LNCaP clone FGC (cell line): ENCODE measurements at regions not wholly inside any gene's neighbourhood (a gene's known extent, or its start where the extent isn't known, plus 50 kb on each side); places are given as distances from the start of the nearest gene placed in this dataset.
"Not testable (repeated sequence)": the region's sequence is repeated elsewhere in the genome, so short reads cannot be mapped to it uniquely, and the experiment has no call there.

ENCODE experiments used
- DNase-seq: peaks from one replicate; pipeline ENCODE4 v3.0.0-alpha.2; 2011; ENCODE audit warnings: low read depth
- H3K4me3 ChIP-seq: 2 replicates; pipeline ENCODE4 v1.5.1; 2011; ENCODE audit warnings: mild to moderate bottlenecking, low read depth, low read length, control low read depth
- TF ChIP-seq, protein P1 (sequence below): IDR thresholded peaks from 2 replicates; pipeline ENCODE4 v1.5.1; 2012; ENCODE audit warnings: mild to moderate bottlenecking; ENCODE audit not compliant: control insufficient read depth, insufficient read depth; ENCODE audit errors: extremely low read depth

DNA sequence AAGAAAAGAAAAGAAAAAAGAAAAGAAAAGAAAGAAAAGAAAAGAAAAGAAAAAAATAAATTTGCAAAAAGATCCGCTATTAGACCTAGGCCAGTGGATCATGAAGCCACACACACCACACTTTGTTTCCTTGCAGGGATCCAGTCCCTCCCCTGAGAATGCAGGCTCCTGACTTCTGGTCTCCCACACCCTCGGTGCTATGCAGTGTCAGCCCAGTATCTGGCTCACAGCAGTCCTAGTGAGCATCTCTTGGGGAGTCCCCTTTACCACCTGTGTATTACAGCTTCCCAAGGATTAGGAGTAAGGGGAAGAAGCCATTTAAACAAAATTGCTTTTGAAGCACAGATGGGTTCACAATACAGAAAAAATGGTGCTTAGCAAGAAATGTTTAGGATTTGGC lies 174.1 kb upstream of the IRF2BP2 start:
- H3K4me3 ChIP-seq, DNase-seq: not testable (repeated sequence)

DNA sequence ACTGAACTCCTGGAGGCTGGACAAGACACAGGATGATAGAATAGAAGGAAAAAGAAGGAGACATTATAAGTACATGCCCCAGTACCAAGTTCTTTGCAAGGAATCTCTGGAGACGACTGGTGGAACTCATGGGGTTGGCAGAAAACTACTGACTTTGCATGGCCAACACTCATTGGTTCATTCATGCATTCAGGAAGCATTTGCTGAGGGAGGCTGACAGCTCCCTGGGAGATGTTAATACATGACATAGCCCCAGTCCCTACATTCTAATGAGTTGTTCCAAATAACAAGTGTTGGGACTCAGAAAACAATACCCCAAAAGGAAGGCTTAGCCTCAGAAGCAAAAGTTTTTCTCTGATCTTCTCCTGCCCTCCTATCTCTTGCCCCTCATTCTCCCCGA lies 172.8 kb upstream of the IRF2BP2 start:
- TF ChIP-seq, protein P1, sequence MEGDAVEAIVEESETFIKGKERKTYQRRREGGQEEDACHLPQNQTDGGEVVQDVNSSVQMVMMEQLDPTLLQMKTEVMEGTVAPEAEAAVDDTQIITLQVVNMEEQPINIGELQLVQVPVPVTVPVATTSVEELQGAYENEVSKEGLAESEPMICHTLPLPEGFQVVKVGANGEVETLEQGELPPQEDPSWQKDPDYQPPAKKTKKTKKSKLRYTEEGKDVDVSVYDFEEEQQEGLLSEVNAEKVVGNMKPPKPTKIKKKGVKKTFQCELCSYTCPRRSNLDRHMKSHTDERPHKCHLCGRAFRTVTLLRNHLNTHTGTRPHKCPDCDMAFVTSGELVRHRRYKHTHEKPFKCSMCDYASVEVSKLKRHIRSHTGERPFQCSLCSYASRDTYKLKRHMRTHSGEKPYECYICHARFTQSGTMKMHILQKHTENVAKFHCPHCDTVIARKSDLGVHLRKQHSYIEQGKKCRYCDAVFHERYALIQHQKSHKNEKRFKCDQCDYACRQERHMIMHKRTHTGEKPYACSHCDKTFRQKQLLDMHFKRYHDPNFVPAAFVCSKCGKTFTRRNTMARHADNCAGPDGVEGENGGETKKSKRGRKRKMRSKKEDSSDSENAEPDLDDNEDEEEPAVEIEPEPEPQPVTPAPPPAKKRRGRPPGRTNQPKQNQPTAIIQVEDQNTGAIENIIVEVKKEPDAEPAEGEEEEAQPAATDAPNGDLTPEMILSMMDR, result no peak
- no peak overlapping the region for H3K4me3 ChIP-seq
- DNase-seq, result no peak

DNA sequence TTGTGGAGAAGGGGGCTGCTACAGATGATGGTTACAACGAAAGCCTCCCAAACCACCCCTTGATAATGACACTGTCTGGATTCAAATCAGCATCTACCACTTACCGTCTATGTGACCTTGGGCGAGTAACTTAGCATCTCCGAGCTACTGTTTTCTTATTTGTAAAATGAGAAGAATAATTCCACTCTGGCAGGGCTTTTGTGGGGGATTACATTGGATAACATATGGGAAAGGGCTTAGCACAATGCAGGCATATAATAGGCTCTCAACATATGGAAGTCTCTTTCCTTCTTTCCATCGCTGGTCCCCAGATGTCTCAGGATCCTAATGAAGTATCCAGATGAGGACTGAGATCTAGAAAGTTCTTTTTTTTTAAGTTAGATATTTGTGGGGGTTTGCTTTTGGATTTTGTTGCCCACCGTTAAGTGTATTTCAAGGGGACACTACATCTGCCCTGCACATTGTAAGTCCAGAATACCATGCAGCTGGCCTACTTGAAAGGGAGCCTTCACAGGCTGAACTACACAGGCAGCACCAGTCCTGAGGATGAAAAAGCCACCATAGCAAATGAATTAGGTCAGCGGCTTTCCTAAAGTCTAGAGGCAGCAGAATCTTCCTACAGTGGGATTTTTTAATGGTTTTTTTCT lies 172.2 kb upstream of the IRF2BP2 start:
- TF ChIP-seq, protein P1, result no peak
- no peak for DNase-seq
- H3K4me3 ChIP-seq, result no peak overlapping the region

- no peak overlapping the region for H3K4me3 ChIP-seq
- no peak for DNase-seq
- TF ChIP-seq, protein P1, result 0 out of 2 replicates have a peak, but pooled peaks have one; percentile 3
These were observed 171.5 kb upstream of the IRF2BP2 start for GRCh38 chr1:234781241-234782065.

DNA sequence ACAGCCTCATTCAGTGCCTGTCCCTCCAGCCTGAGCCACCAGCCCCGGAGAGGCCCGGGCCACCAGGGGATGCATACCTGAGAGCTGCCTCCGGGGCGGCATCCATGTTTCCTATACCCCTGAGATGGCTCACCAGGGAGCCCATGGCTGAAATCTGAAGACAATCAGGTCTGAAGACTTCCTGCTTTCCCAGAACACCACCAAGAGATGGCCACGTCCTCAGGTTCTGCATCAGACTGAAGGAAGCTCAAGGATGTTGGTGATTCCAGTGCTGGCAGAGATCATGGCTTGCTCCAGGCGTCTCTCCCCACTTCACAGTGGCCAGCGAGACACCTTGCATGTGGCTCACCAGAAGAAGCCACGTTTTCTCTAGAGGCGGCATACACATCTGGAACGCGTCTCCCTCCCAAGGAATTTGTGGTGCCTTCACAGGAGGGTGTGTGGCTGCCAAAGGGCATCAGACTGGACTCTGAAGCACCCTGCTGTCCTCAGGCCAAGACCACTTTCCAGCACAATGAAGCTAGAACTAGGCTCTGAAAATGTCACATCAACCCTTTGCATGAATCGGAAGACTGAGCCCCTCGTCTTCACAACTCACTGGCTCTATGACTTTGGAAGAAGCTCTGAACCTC lies 170.7 kb upstream of the IRF2BP2 start:
- TF ChIP-seq, protein P1, result no peak
- no peak overlapping the region for H3K4me3 ChIP-seq
- DNase-seq, result no peak

DNA sequence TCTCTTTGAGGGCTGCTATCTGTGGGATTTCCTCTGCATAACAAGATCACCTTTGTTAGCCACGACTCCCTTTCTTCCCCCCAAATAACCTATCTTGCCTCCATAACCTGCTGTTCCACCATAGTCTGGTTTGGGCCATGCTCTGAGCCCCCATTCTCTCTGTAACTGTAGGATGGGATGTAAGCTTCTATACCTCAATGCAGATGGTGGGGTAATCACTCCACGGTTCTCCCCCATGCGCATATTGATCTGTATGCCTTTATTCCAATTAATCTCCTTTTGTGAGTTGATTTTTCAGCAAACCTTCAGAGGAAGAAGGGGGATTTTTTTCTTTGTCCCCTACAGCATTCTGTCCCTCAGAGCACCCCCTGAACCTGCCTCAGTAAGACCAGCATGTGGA lies 170.1 kb upstream of the IRF2BP2 start:
- no peak for DNase-seq
- no peak overlapping the region for H3K4me3 ChIP-seq
- TF ChIP-seq, protein P1, result no peak

DNA sequence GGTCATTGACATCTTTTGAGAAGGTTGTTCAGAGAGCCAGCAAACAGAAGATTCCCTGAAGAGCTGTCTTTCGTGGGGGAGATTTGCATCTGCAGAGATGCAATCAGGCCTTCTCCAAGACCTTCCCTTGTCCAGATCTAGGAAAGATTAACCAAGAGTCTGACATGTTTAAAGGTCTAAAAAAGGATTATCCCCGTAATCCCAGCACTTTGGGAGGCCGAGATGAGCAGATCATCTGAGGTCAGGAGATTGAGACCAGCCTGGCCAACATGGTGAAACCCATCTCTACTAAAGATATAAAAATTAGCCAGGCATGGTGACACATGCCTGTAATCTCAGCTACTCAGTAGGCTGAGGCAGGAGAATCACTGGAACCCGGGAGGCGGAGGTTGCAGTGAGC lies 169.6 kb upstream of the IRF2BP2 start:
- not testable (repeated sequence) for H3K4me3 ChIP-seq

More for the DNA sequence above, 169.6 kb upstream of the IRF2BP2 start:
- DNase-seq, result not testable (repeated sequence)
